Activated CD4-positive, alpha-beta memory T cell treated with anti-CD3 and anti-CD28 coated beads for 36 hours (primary cell): ENCODE measurements at regions not wholly inside any gene's neighbourhood (a gene's known extent, or its start where the extent isn't known, plus 50 kb on each side); places are given as distances from the start of the nearest gene placed in this dataset.
A peak's percentile ranks its signal among the peaks of the same experiment; 100 is the strongest.

Experiments used
- CTCF ChIA-PET: fragments of 350-600 bp; sonication (Branson Sonifier 250); formaldehyde crosslinking; loops from one replicate; lab custom pipeline; 2021; ENCODE audit warnings: antibody characterized with exemption, inconsistent platforms; lab: Charles Lee
- POLR2A ChIA-PET: fragments of 350-600 bp; sonication (Branson Sonifier 250); formaldehyde crosslinking; loops from one replicate; lab custom pipeline; 2021; ENCODE audit warnings: antibody characterized with exemption; lab: Charles Lee
- DNase-seq: peaks from one replicate; pipeline ENCODE4 v3.0.0-alpha.2; 2020
- H3K27ac Mint-ChIP-seq: one replicate; pipeline ENCODE4 v1.8.0; 2021; ENCODE audit warnings: mixed read lengths
- H3K27me3 Mint-ChIP-seq: one replicate; pipeline ENCODE4 v1.8.0; 2021; ENCODE audit warnings: mixed read lengths
- H3K36me3 Mint-ChIP-seq: one replicate; pipeline ENCODE4 v1.8.0; 2021; ENCODE audit warnings: mixed read lengths
- H3K4me1 Mint-ChIP-seq: one replicate; pipeline ENCODE4 v1.8.0; 2021; ENCODE audit warnings: low read depth, mixed read lengths
- H3K4me3 Mint-ChIP-seq: one replicate; pipeline ENCODE4 v1.8.0; 2021; ENCODE audit warnings: mild to moderate bottlenecking, mixed read lengths
- H3K9me3 Mint-ChIP-seq: one replicate; pipeline ENCODE4 v1.8.0; 2021; ENCODE audit warnings: mixed read lengths
- intact Hi-C: fragments of 100-400 bp; cut with micrococcal nuclease; formaldehyde crosslinking; loops from one replicate; pipeline ENCODE4 v1.15.1; 2023

DNA sequence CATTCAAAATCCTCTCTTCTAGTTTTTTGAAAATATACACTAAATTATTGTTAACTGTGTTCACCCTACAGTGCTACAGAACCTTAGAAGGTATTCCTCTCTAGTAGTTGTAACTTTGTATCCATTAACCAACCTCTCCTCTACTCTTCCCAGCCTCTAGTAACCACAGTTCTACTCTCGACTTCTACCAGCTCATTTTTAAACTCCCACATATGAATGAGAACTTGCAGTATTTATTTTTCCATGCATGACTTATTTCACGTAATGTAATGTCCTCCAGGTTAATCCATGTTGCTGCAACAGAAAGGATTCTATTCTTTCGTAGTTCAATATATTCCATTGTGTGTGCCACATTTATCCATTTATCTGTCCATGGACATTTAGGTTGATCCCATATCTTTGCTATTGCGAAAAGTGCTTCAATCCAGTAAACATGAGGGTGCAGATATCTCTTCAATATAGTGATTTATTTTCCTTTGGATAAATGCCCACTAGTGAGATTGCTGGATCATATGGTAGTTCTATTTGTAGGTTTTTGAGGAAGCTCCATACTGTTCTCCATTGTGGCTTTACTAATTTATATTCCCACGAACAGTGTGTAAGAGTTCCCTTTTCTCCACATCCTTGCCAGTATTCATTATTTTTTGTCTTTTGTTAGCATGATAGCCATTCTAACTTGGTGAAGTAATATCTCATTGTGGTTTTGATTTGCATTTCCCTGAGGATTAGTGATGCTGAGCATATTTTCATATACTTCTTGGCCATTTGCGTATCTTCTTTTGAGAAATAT lies 113.7 kb upstream of the SMAD3 start:
- H3K27me3 Mint-ChIP-seq = no peaks in the 10 kb centered on the region
- intact Hi-C loops = no loop called here
- no peak overlapping the region for H3K4me3 Mint-ChIP-seq
- no peak for DNase-seq
- POLR2A ChIA-PET = interaction anchor here (0.6 kb wide), 1 partner anchor 294 kb away, joined by 4 read pairs; no protein-coding TSS in a partner anchor
- H3K9me3 Mint-ChIP-seq = no peaks in the 10 kb centered on the region
- H3K36me3 Mint-ChIP-seq = no peaks in the 10 kb centered on the region
- peaks cover 6% of the 10 kb centered on the region for H3K4me1 Mint-ChIP-seq
- H3K27ac Mint-ChIP-seq = no peak overlapping the region
- CTCF ChIA-PET = interaction anchor here (1.3 kb wide), 1 partner anchor 353 kb away, joined by 3 read pairs; no protein-coding TSS in a partner anchor

DNA sequence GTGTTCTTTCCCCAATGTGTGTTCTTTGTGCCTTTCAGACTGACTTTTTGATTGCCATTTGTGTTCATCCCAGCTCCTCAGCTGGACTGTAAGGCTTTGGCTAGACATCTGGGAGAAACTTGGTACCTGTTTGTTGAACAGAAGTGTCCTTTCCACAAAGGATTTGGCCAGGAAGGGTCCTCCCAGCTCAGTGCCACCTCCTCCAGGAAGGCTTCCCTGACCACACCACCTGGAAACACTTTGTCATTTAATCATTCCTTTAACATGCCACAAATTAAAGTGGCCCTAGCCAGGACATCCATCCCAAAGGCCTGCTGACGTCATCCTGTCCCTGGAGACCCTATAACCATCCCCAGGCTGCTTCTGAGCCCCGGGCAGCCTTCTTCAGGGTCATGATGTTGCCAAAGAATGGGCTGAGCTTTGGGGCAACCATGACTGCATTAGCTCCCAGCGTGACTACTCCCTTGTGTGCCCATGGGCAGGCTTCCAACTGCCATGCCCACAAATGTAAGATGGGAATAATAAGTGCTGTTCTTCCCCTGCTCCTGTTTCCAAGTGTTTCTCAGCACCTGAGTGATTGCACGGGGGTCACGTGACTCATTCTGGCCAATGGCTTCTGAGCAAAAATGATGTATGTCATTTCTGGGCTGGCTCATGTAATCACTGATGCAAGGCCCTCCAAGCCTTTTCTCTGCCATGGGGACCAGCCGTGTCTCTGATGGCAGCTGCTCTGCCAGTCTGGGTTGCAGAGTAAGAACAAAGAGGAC lies 112.5 kb upstream of the SMAD3 start:
- Mint-ChIP-seq H3K36me3 (no peaks in the 10 kb centered on the region), H3K4me3 (no peak overlapping the region), H3K4me1 (peaks cover 4% of the 10 kb centered on the region), H3K9me3 (no peaks in the 10 kb centered on the region), H3K27me3 (no peaks in the 10 kb centered on the region), H3K27ac (no peak overlapping the region)
- intact Hi-C loops = no loop called here
- POLR2A ChIA-PET = interaction anchor here (0.5 kb wide), 1 partner anchor 60 kb away, joined by 3 read pairs; no protein-coding TSS in a partner anchor
- no peak for DNase-seq
- CTCF ChIA-PET = interaction anchor here (1.3 kb wide), 1 partner anchor 351 kb away, joined by 3 read pairs; no protein-coding TSS in a partner anchor

DNA sequence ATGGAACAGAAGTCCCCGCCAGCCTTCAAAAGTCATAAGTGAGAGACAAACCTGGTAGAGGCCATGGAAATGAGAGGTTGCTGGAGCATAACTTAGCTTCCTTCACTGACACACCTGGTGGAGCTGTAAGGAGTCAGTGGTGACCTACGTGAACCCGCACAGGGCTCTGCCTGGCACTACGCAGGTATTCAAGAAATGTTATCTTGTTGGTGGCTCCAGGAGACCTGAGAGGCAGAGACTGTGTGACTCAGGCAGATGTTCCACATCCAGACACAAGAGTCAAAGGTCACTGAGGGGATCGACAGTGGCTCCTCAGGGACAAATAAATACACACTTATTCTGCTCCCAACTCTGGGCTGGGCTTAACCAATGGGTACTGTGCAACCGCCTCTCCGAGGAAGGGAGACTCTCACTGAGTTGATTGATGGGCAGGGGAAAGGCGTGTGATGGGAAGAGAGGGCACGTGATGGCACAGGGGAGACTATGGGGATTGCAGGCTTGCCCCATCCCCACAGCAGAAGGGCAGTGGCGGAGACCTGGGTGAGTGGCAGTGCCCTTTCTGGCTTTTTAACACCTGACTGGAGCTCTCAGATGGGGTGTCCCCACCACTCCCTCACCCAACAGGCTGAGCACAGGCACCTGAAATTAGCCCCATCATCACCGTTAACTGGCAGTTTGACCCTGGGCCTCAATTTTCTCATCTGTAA lies 111.7 kb upstream of the SMAD3 start:
- DNase-seq = no peak
- intact Hi-C loops = no loop called here
- ChIA-PET POLR2A (interaction anchor here (0.5 kb wide), 1 partner anchor 61 kb away, joined by 3 read pairs; no protein-coding TSS in a partner anchor), CTCF (no interaction called here)
- H3K4me1 Mint-ChIP-seq = no peaks in the 10 kb centered on the region
- H3K27me3 Mint-ChIP-seq = no peaks in the 10 kb centered on the region
- no peak overlapping the region for H3K4me3 Mint-ChIP-seq
- H3K27ac Mint-ChIP-seq = no peak overlapping the region
- H3K9me3 Mint-ChIP-seq = no peaks in the 10 kb centered on the region
- no peaks in the 10 kb centered on the region for H3K36me3 Mint-ChIP-seq

DNA sequence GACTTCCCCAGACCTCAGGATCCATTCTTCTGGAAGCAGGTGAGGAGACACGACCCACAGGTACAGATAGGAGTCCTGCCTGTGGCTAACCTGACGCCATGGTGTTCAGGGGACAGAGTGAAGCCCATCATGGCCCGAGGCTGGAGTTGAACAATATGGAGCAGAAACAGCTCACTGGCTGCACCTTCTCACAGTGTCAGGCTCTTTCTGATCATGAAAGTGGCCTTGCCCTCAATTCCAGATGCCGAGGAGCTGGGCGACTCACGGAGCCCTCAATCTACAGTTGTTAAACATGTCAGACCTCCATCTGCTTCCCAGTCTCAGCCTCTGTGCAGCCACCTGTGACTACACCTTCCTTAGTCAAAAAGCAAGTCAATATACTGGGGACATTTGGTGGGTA lies 110.8 kb upstream of the SMAD3 start:
- H3K27ac Mint-ChIP-seq = no peak overlapping the region
- H3K9me3 Mint-ChIP-seq = no peaks in the 10 kb centered on the region
- no peaks in the 10 kb centered on the region for H3K36me3 Mint-ChIP-seq
- H3K27me3 Mint-ChIP-seq = no peaks in the 10 kb centered on the region
- no peak for DNase-seq
- intact Hi-C loops = no loop called here
- no peak overlapping the region for H3K4me3 Mint-ChIP-seq
- CTCF ChIA-PET = no interaction called here
- POLR2A ChIA-PET = no interaction called here
- H3K4me1 Mint-ChIP-seq = no peaks in the 10 kb centered on the region

DNA sequence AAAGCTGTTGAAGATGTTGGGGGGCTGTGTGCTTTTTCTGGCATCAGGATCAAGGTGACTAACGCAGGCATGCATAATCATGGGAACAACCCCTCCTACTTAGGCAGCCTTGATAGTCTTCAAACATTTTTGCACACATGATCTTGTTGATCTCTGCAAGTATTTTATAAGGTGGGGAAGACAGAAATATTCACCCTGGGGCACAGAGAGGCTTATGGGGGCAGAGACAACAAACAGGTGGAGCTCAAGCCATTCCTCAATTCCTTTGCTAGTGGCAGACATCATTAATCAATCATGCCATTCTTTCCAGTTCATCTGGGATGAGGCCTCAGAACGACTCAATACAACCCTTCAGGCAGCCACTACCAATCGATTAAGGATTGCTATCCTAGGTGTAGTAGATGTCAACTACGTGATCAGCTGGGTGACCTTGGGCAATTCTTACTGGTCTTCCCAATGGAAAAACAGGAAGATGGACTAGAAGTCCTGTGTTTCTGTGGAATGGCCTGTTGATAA lies 110.3 kb upstream of the SMAD3 start:
- CTCF ChIA-PET = interaction anchor here (0.6 to 0.9 kb wide), 2 partner anchors 9 to 480 kb away, joined by 4 to 5 read pairs; no protein-coding TSS in a partner anchor
- no peak overlapping the region for H3K4me3 Mint-ChIP-seq

DNA sequence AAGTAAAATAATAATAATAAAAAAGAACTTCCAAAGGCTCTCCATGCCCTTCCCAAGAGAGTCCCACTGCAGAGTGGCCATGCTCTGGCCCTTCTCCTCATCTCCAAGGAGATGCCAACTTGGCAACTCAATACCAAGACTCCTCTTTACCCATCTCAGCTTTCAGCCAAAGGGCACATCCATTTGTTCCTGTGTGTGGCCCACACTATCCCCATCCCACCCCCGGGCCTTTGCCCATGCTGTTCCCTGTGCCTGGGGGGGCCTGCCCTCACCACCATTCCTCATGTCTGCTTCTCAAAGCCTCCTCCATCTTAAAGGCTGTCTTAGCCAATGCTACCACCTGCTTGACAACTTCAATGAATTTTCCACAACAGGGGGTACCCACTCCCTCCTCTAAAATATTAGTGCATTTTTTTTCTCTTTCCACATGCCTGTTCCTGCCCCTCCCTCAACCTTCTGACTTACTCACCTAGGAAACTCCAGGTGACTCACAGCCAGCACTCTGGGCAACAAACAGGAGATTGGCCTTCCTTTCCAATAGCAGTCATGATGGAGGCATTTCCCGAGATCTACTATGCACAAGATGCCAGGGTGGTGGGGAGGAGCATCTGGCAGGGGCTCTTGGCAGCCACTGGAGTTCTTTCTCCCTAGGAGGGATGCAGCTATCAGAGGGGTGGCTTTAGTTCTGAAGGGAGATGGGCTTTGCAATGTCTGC lies 109.4 kb upstream of the SMAD3 start:
- no peak overlapping the region for H3K27ac Mint-ChIP-seq
- CTCF ChIA-PET = interaction anchor here (0.9 kb wide), 2 partner anchors 10 to 81 kb away, joined by 4 to 5 read pairs; no protein-coding TSS in a partner anchor
- POLR2A ChIA-PET = no interaction called here

More for the DNA sequence above, 110.3 kb upstream of the SMAD3 start:
- H3K4me1 Mint-ChIP-seq = no peaks in the 10 kb centered on the region
- H3K27ac Mint-ChIP-seq = no peak overlapping the region
- intact Hi-C loops = no loop called here
- no peaks in the 10 kb centered on the region for H3K27me3 Mint-ChIP-seq
- POLR2A ChIA-PET = no interaction called here
- H3K9me3 Mint-ChIP-seq = no peaks in the 10 kb centered on the region
- DNase-seq = no peak
- no peaks in the 10 kb centered on the region for H3K36me3 Mint-ChIP-seq

DNA sequence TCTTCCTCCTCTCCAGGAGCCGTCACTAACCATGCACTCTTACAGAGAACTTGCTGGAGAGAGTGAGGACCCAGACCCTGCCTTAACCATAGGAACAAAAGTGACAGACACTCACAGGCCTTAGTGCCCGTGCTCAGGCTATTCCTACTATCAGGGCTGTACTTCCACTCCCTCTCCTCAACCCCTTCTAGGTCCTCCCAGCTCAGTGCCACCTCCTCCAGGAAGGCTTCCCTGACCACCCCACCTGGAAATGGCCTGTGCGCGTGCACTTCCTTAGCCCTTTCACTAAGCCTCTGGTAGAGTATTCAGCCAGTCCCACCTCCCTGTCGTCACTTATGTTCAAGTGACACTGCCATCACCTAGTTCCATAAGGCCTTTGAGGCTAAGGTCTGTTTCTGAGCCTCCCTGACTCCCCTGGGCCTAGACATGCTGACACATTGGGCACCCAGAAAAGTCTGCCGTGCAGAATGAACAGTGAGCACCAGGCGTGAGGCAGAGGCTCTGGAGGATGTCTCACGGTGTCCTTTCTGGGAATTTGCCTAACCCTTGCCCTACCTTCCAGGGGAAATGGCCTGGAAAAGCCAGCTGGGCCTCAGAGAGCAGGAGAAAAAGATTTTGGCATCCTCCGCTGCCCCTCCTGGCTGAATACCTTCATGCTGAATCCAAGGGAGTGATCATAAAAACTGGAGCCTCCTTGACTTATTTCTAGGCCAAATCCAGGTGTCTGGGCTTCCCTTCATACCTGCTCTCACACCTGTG lies 108.6 kb upstream of the SMAD3 start:
- intact Hi-C loops = no loop called here
- H3K27me3 Mint-ChIP-seq = no peaks in the 10 kb centered on the region
- no peaks in the 10 kb centered on the region for H3K4me1 Mint-ChIP-seq
- H3K4me3 Mint-ChIP-seq = no peak overlapping the region
- POLR2A ChIA-PET = no interaction called here
- H3K27ac Mint-ChIP-seq = no peak overlapping the region
- CTCF ChIA-PET = interaction anchor here (0.6 to 0.9 kb wide), 2 partner anchors 81 to 546 kb away, joined by 3 to 4 read pairs; no protein-coding TSS in a partner anchor
- H3K36me3 Mint-ChIP-seq = no peaks in the 10 kb centered on the region
- H3K9me3 Mint-ChIP-seq = no peaks in the 10 kb centered on the region
- DNase-seq = peak; percentile 5

More for the DNA sequence above, 109.4 kb upstream of the SMAD3 start:
- H3K4me3 Mint-ChIP-seq = no peak overlapping the region
- intact Hi-C loops = no loop called here
- no peaks in the 10 kb centered on the region for H3K27me3 Mint-ChIP-seq
- H3K4me1 Mint-ChIP-seq = no peaks in the 10 kb centered on the region
- DNase-seq = no peak
- H3K9me3 Mint-ChIP-seq = no peaks in the 10 kb centered on the region
- H3K36me3 Mint-ChIP-seq = no peaks in the 10 kb centered on the region

DNA sequence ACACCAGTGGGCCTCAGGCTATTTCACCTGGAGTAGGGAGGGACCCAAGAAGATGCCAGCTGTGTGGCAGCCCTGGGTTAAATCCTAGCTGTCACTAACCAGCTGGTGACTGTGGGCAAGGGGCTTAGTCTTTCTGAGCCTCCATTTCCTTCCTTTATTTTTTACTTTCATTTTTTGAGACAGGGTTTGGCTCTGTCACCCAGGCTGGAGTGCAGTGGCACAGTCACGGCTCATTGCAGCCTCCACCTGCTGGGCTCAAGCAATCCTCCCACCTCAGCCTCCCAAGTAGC lies 108.0 kb upstream of the SMAD3 start:
- CTCF ChIA-PET = no interaction called here
- H3K4me3 Mint-ChIP-seq = no peak overlapping the region
- H3K27ac Mint-ChIP-seq = no peak overlapping the region
- H3K4me1 Mint-ChIP-seq = no peaks in the 10 kb centered on the region
- POLR2A ChIA-PET = no interaction called here
- H3K36me3 Mint-ChIP-seq = no peaks in the 10 kb centered on the region
- H3K27me3 Mint-ChIP-seq = no peaks in the 10 kb centered on the region
- intact Hi-C loops = no loop called here
- H3K9me3 Mint-ChIP-seq = no peaks in the 10 kb centered on the region
- peak; percentile 3 for DNase-seq

DNA sequence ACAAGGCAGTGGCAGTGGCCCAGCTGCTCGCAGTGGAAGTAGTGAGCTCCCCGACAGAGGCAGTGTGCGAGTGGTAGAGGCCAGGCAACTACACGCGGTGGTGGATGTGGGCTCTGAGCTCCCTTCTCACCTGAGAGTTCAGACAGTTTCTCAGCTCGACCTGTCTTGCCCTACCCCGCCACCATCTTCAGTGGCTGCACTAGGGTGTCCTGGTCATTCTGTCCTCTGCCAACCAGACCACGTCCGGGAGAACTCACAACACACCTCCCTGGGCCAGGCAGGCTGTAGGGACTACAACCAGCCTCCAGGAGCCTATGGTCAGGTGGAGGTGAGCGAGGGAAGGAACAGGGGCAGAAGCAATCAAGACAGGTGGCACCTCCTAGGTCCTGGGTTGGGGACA lies 106.3 kb upstream of the SMAD3 start:
- H3K27ac Mint-ChIP-seq = no peak overlapping the region
- intact Hi-C loops = no loop called here
- no peaks in the 10 kb centered on the region for H3K4me1 Mint-ChIP-seq
- H3K27me3 Mint-ChIP-seq = no peaks in the 10 kb centered on the region
- no peak overlapping the region for H3K4me3 Mint-ChIP-seq
- no peak for DNase-seq
- H3K36me3 Mint-ChIP-seq = no peaks in the 10 kb centered on the region
- ChIA-PET CTCF (no interaction called here), POLR2A (no interaction called here)
- H3K9me3 Mint-ChIP-seq = no peaks in the 10 kb centered on the region

DNA sequence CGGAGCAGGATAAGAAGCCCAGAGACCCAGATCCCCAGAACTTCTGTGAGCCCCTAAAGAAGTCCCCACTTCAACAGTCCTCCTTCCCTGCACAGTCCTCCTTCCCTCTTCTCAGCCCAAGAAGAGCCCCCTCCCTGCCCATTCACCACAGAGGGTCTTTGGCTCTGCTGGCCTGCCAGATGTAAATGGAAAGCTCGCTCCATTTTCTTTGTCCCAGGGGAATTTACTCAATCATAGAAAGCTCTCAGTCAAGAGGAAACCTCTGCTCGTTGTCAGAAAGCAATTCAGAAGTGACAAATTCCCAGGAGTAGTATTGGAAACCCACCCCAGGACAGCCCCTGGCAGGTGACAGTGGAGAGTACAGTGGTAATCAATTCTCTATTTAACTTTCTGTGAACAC lies 105.5 kb upstream of the SMAD3 start:
- no peaks in the 10 kb centered on the region for H3K36me3 Mint-ChIP-seq
- intact Hi-C loops = no loop called here
- POLR2A ChIA-PET = no interaction called here
- CTCF ChIA-PET = interaction anchor here (1.3 kb wide), 1 partner anchor 14 kb away, joined by 3 read pairs; no protein-coding TSS in a partner anchor
- no peaks in the 10 kb centered on the region for H3K9me3 Mint-ChIP-seq
- no peak overlapping the region for H3K4me3 Mint-ChIP-seq
- no peaks in the 10 kb centered on the region for H3K4me1 Mint-ChIP-seq
- no peak for DNase-seq
- no peaks in the 10 kb centered on the region for H3K27me3 Mint-ChIP-seq
- H3K27ac Mint-ChIP-seq = no peak overlapping the region

DNA sequence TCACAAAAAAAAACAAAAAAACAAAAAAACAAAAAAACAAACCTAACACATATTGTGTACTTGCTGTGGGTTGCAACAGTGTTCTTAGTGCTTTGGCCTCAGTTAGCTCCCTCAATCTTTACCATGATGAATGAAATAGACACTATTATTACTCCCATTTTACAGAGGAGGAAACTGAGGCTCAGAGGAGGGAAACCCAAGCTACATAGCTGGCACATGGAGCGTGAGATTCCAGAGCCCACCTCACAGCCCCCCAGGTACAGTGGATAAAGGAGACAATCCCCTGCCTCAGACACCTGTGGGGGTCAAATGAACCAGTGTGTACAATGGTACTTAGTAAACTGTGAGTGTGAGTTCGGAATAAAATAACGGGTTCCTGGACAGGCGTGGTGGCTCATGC lies 104.9 kb upstream of the SMAD3 start:
- Mint-ChIP-seq H3K4me1 (no peaks in the 10 kb centered on the region), H3K9me3 (no peaks in the 10 kb centered on the region), H3K4me3 (no peak overlapping the region), H3K27ac (no peak overlapping the region), H3K27me3 (no peaks in the 10 kb centered on the region), H3K36me3 (no peaks in the 10 kb centered on the region)
- intact Hi-C loops = no loop called here
- ChIA-PET CTCF (interaction anchor here (1.3 kb wide), 1 partner anchor 14 kb away, joined by 3 read pairs; no protein-coding TSS in a partner anchor), POLR2A (no interaction called here)
- DNase-seq = no peak
